ENCODE measurements at regions not wholly inside any gene's neighbourhood (a gene's known extent, or its start where the extent isn't known, plus 50 kb on each side); places are given as distances from the start of the nearest gene placed in this dataset.

- TF ChIP-seq POLR2A (IDR thresholded peaks at IDR 0.05), result no peak
- TF ChIP-seq, protein P1, sequence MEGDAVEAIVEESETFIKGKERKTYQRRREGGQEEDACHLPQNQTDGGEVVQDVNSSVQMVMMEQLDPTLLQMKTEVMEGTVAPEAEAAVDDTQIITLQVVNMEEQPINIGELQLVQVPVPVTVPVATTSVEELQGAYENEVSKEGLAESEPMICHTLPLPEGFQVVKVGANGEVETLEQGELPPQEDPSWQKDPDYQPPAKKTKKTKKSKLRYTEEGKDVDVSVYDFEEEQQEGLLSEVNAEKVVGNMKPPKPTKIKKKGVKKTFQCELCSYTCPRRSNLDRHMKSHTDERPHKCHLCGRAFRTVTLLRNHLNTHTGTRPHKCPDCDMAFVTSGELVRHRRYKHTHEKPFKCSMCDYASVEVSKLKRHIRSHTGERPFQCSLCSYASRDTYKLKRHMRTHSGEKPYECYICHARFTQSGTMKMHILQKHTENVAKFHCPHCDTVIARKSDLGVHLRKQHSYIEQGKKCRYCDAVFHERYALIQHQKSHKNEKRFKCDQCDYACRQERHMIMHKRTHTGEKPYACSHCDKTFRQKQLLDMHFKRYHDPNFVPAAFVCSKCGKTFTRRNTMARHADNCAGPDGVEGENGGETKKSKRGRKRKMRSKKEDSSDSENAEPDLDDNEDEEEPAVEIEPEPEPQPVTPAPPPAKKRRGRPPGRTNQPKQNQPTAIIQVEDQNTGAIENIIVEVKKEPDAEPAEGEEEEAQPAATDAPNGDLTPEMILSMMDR (IDR thresholded peaks at IDR 0.05), result no peak
- Histone ChIP-seq H3K9me3 (peaks cover 0 to 11% (median 3%) of the 10 kb centered on the region in 12 donors), H3K36me3 (no peaks in the 10 kb centered on the region), H3K27ac (no peak overlapping the region), H3K4me3 (no peak overlapping the region), H3K27me3 (no peaks in the 10 kb centered on the region), H3K4me1 (peaks cover 0 to 7% (median 0%) of the 10 kb centered on the region in 12 donors)
- WGBS, 4 donors, result 83 to 89% (median 86%) methylated on average over 6 of the region's 6 CpGs
- intact Hi-C loops (cut with DNase I), result no loop called here
- no peak for DNase-seq
- ATAC-seq, result no peak
Observed at GRCh38 chr10:129075508-129075907, 391.5 kb upstream of the MGMT start.

GRCh38 chr10:129075927-129076326, 391.1 kb upstream of the MGMT start:
- ATAC-seq (no peak), DNase-seq (no peak)
- H3K36me3 ChIP-seq, result no peaks in the 10 kb centered on the region
- H3K9me3 ChIP-seq, result peaks cover 0 to 15% (median 5%) of the 10 kb centered on the region in 12 donors
- peaks cover 0 to 7% (median 0%) of the 10 kb centered on the region in 12 donors for H3K4me1 ChIP-seq
- H3K27ac ChIP-seq, result no peak overlapping the region
- no peak overlapping the region for H3K4me3 ChIP-seq
- intact Hi-C loops (cut with DNase I), result no loop called here
- TF ChIP-seq POLR2A (IDR thresholded peaks at IDR 0.05), result no peak
- TF ChIP-seq, protein P1 (IDR thresholded peaks at IDR 0.05), result no peak
- WGBS, 4 donors, result 90 to 97% (median 91%) methylated on average over 11 of the region's 11 CpGs
- no peaks in the 10 kb centered on the region for H3K27me3 ChIP-seq

GRCh38 chr10:129078346-129078745, 388.7 kb upstream of the MGMT start:
- H3K36me3 ChIP-seq, result no peaks in the 10 kb centered on the region
- no peak overlapping the region for H3K27ac ChIP-seq
- H3K9me3 ChIP-seq, result peaks cover 0 to 27% (median 9%) of the 10 kb centered on the region in 12 donors
- TF ChIP-seq POLR2A (IDR thresholded peaks at IDR 0.05), result no peak
- TF ChIP-seq, protein P1 (IDR thresholded peaks at IDR 0.05), result no peak
- ATAC-seq (no peak), DNase-seq (no peak)
- no peaks in the 10 kb centered on the region for H3K27me3 ChIP-seq
- intact Hi-C loops (cut with DNase I), result no loop called here
- H3K4me3 ChIP-seq, result no peak overlapping the region
- WGBS, 4 donors, result 83 to 85% (median 85%) methylated on average over 3 of the region's 3 CpGs
- H3K4me1 ChIP-seq, result peaks cover 0 to 7% (median 0%) of the 10 kb centered on the region in 12 donors

DNA sequence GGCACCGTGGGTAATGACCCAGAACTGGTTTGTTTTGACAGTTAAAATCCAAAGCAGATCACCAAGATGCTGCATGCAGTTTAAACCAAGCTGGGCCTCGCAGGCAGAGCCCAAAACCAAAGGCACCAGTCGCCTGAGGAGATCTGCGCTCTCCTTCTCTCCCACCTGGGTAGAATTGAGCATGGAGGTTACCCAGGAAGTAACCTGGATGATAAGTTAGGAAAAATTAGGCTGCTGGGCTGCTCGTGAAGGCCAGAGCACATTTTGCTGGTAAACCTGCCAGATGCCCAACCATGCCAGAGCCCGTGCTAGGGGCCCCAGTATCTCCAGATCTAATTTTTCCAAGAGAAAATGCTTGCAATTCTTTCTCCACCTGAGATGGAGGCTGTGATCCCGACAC, 388.3 kb upstream of the MGMT start:
- ATAC-seq, result no peak
- DNase-seq, result no peak
- 87 to 92% (median 89%) methylated on average over 7 of the region's 7 CpGs for WGBS, 4 donors

More for the DNA sequence above, 388.3 kb upstream of the MGMT start:
- Histone ChIP-seq H3K27ac (no peak overlapping the region), H3K36me3 (no peaks in the 10 kb centered on the region), H3K27me3 (no peaks in the 10 kb centered on the region), H3K4me3 (no peak overlapping the region), H3K9me3 (peaks cover 0 to 27% (median 9%) of the 10 kb centered on the region in 12 donors), H3K4me1 (peaks cover 0 to 7% (median 0%) of the 10 kb centered on the region in 12 donors)
- TF ChIP-seq POLR2A (IDR thresholded peaks at IDR 0.05), result no peak
- TF ChIP-seq, protein P1 (IDR thresholded peaks at IDR 0.05), result no peak
- intact Hi-C loops (cut with DNase I), result no loop called here
